Psoas muscle (tissue), 7 donors: ENCODE measurements at regions not wholly inside any gene's neighbourhood (a gene's known extent, or its start where the extent isn't known, plus 50 kb on each side); places are given as distances from the start of the nearest gene placed in this dataset.

ENCODE experiments used
- ATAC-seq, 4 donors: fragments of 200-7000 bp; cut with Tn5 transposase; one replicate each; pipeline ENCODE4 v1.9.1; 2020; ENCODE audit warnings: moderate library complexity in 3 of 4, mild to moderate bottlenecking in 2 of 4
- DNase-seq, 2 donors: peaks; one replicate each; pipeline ENCODE4 v3.0.0-alpha.2; 2020
- H3K27ac ChIP-seq: fragments of 200-600 bp; one replicate; pipeline ENCODE4 v1.8.0; 2022
- H3K27me3 ChIP-seq, 3 donors: fragments of 200-600 bp in 1 of 3; one replicate each; pipeline versions ENCODE4 v1.6.1 to v1.8.0; 2013 to 2022; ENCODE audit warnings: low read length in 2 of 3, mild to moderate bottlenecking in 2 of 3, moderate library complexity in 1 of 3; ENCODE audit not compliant: insufficient read depth in 3 of 3
- H3K36me3 ChIP-seq, 2 donors: fragments of 200-600 bp in 1 of 2; one replicate each; pipeline versions ENCODE4 v1.6.1 to v1.8.0; 2013 to 2022; ENCODE audit warnings: low read depth in 1 of 2, mild to moderate bottlenecking in 1 of 2, moderate library complexity in 1 of 2; ENCODE audit not compliant: insufficient read depth in 1 of 2
- H3K4me1 ChIP-seq: fragments of 200-600 bp; one replicate; pipeline ENCODE4 v1.8.0; 2022
- H3K4me3 ChIP-seq: fragments of 200-600 bp; one replicate; pipeline ENCODE4 v1.8.0; 2022; ENCODE audit warnings: mild to moderate bottlenecking
- H3K9me3 ChIP-seq: fragments of 200-600 bp; one replicate; pipeline ENCODE4 v1.8.0; 2022
- WGBS, 3 donors: extraction: QIAGEN DNeasy Blood & Tissue Kit; methylation state at CpG; one replicate each; pipeline versions ENCODE4 v1.1.6 to v1.1.7; 2013; 5-methylcytosine and 5-hydroxymethylcytosine counted together
- intact Hi-C, 2 donors: fragments of 100-400 bp; cut with DNase I; formaldehyde crosslinking; loops; one replicate each; pipeline versions ENCODE4 v1.11.0 to v1.14.2; 2022
- TF ChIP-seq, protein P1 (sequence below): fragments of 200-600 bp; IDR thresholded peaks from one replicate; pipeline ENCODE4 v1.8.0; 2022; ENCODE audit warnings: antibody characterized with exemption
- donor health status: healthy with polysubstance abuse.
- donor health status: DM: no; HTN: no; CAD: no; lungs with moderate emphysema.
- donor health status: Bipolar disorder and iron deficiency.
- donor health status: healthy.
- donor health status: DM: yes; HTN: yes; CAD: no.
- donor health status: DM: no; HTN: no; CAD: no.
- donor health status: DM: yes; HTN: yes; CAD: no.

GRCh38 chr17:55661963-55662834, 60.5 kb downstream of the TMEM100 start:
- no peak for DNase-seq
- no peaks in the 10 kb centered on the region for H3K36me3 ChIP-seq

GRCh38 chr17:55661256-55661758, 61.4 kb downstream of the TMEM100 start:
- H3K9me3 ChIP-seq: no peaks in the 10 kb centered on the region
- H3K27ac ChIP-seq: no peak overlapping the region
- H3K4me1 ChIP-seq: no peaks in the 10 kb centered on the region
- no peaks in the 10 kb centered on the region for H3K27me3 ChIP-seq
- intact Hi-C loops: no loop called here
- DNase-seq (no peak), ATAC-seq (no peak)
- 43 to 51% (median 50%) methylated on average over 2 of the region's 2 CpGs for WGBS, 3 donors
- TF ChIP-seq, protein P1, sequence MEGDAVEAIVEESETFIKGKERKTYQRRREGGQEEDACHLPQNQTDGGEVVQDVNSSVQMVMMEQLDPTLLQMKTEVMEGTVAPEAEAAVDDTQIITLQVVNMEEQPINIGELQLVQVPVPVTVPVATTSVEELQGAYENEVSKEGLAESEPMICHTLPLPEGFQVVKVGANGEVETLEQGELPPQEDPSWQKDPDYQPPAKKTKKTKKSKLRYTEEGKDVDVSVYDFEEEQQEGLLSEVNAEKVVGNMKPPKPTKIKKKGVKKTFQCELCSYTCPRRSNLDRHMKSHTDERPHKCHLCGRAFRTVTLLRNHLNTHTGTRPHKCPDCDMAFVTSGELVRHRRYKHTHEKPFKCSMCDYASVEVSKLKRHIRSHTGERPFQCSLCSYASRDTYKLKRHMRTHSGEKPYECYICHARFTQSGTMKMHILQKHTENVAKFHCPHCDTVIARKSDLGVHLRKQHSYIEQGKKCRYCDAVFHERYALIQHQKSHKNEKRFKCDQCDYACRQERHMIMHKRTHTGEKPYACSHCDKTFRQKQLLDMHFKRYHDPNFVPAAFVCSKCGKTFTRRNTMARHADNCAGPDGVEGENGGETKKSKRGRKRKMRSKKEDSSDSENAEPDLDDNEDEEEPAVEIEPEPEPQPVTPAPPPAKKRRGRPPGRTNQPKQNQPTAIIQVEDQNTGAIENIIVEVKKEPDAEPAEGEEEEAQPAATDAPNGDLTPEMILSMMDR: no peak
- no peak overlapping the region for H3K4me3 ChIP-seq
- H3K36me3 ChIP-seq: no peaks in the 10 kb centered on the region

More at GRCh38 chr17:55661963-55662834, 60.5 kb downstream of the TMEM100 start:
- H3K27ac ChIP-seq: no peak overlapping the region
- intact Hi-C loops: no loop called here
- WGBS, 3 donors: 64 to 68% (median 68%) methylated on average over 10 of the region's 10 CpGs
- ATAC-seq: no peak
- no peaks in the 10 kb centered on the region for H3K27me3 ChIP-seq
- no peaks in the 10 kb centered on the region for H3K4me1 ChIP-seq
- TF ChIP-seq, protein P1: no peak
- H3K4me3 ChIP-seq: no peak overlapping the region
- no peaks in the 10 kb centered on the region for H3K9me3 ChIP-seq

DNA sequence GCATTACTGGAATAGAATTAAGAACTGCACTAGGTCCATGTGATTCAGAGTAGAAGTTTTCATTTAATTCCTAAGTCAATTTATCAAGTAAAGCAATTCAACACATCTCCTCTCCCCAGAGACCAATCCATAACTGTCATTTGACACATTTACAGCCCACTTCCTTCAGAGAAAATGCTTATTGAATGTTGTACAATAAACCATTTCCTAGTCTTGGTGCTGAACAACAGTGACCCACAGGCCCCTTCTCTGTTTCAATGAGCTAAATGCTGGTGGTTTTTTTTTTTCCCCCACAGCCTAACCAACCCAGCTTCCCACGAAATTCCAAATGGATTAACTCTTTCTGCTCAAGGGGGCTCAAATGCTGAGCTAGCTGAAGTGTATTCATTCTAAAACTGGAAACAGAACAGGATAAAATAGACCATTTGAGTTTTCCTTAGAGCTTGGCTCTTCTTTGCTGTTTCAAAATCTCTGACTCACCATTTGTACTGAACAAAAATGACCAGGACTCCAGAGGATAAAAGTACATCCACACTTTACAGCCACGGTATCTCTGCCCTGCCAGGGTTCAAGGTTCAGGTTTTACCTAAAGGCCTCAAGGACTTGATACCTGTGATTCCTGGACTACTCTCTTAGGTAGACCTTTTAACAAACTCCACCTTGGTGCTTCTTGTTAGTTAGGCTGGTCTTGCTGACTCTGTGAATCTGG, 62.3 kb downstream of the TMEM100 start:
- H3K27ac ChIP-seq: no peak overlapping the region
- intact Hi-C loops: no loop called here
- ATAC-seq: peak in 3 of 4 donors; percentile 35 to 68 (median 45)
- 21 to 30% (median 30%) methylated on average over 2 of the region's 2 CpGs for whole genome bisulfite sequencing, 3 donors
- H3K27me3 ChIP-seq: no peaks in the 10 kb centered on the region
- TF ChIP-seq, protein P1: no peak
- no peaks in the 10 kb centered on the region for H3K9me3 ChIP-seq
- no peaks in the 10 kb centered on the region for H3K36me3 ChIP-seq
- H3K4me3 ChIP-seq: no peak overlapping the region
- H3K4me1 ChIP-seq: no peaks in the 10 kb centered on the region
- peak in 1 of 2 donors; percentile 38 for DNase-seq

DNA sequence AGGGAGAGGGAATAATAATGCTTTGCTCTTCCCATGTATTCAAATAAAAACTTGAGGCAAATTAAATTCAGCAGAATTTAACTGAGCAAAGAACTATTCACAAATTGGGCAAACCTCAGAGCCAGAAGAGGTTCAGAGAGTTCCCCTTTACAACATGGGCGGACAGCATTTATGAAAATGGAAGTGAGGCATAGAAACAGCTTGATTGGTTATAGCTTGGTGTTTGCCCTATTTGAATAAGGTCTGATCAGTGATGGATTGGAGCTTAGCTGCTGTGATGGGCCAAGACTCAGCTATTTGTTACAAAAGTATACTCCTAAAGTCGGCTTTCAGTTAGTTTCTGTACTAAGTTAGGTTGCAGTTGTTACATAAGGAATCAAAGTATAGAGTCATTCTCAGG, 63.0 kb downstream of the TMEM100 start:
- Histone ChIP-seq H3K9me3 (no peaks in the 10 kb centered on the region), H3K4me3 (no peak overlapping the region), H3K4me1 (no peaks in the 10 kb centered on the region), H3K36me3 (no peaks in the 10 kb centered on the region), H3K27ac (no peak overlapping the region), H3K27me3 (no peaks in the 10 kb centered on the region)
- DNase-seq (no peak), ATAC-seq (no peak)
- intact Hi-C loops: loop anchor here in 1 of 2 donors (10.0 kb wide), 1 partner anchor 45 kb away; no protein-coding TSS in a partner anchor
- WGBS, 3 donors: 79 to 95% (median 87%) methylated on average over 2 of the region's 2 CpGs
- TF ChIP-seq, protein P1: no peak
